ENCODE measurements at regions not wholly inside any gene's neighbourhood (a gene's known extent, or its start where the extent isn't known, plus 50 kb on each side); places are given as distances from the start of the nearest gene placed in this dataset.

DNA sequence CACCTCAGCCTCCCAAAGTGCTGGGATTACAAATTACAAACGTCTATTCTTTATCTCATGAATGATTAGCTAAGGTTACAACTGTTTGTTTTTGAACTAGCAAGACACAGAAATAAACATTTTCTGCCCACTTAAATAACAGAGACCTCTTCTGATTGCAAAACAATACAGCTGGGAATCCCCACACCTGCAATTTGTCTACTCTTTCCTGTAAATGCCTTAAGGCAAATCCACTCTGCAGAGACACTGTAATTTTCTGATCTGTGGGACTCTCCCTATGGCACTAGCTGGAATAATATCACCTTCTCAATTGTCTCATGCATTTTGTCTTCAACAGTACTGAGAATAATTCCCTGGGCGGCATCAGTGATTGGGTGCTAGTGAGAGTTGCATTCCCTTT is 149.3 kb upstream of the FAM3C start:
- TF ChIP-seq, protein P1, sequence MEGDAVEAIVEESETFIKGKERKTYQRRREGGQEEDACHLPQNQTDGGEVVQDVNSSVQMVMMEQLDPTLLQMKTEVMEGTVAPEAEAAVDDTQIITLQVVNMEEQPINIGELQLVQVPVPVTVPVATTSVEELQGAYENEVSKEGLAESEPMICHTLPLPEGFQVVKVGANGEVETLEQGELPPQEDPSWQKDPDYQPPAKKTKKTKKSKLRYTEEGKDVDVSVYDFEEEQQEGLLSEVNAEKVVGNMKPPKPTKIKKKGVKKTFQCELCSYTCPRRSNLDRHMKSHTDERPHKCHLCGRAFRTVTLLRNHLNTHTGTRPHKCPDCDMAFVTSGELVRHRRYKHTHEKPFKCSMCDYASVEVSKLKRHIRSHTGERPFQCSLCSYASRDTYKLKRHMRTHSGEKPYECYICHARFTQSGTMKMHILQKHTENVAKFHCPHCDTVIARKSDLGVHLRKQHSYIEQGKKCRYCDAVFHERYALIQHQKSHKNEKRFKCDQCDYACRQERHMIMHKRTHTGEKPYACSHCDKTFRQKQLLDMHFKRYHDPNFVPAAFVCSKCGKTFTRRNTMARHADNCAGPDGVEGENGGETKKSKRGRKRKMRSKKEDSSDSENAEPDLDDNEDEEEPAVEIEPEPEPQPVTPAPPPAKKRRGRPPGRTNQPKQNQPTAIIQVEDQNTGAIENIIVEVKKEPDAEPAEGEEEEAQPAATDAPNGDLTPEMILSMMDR (IDR thresholded peaks at IDR 0.05) = no peak
- no peak for TF ChIP-seq POLR2A (IDR thresholded peaks at IDR 0.05)
